ENCODE measurements at regions not wholly inside any gene's neighbourhood (a gene's known extent, or its start where the extent isn't known, plus 50 kb on each side); places are given as distances from the start of the nearest gene placed in this dataset.

- TF ChIP-seq CTCF (IDR thresholded peaks at IDR 0.05) = no peak
- no peak for TF ChIP-seq POLR2A (IDR thresholded peaks at IDR 0.05)
Observed at GRCh38 chr10:130959752-130960195, 351.7 kb downstream of the TCERG1L start.

Measured in right lobe of liver (tissue), 4 donors.